AG09309 (cell line): ENCODE measurements at regions not wholly inside any gene's neighbourhood (a gene's known extent, or its start where the extent isn't known, plus 50 kb on each side); places are given as distances from the start of the nearest gene placed in this dataset.
"Not testable (repeated sequence)": the region's sequence is repeated elsewhere in the genome, so short reads cannot be mapped to it uniquely, and the experiment has no call there.

ENCODE experiments used
- DNase-seq: peaks from one replicate; pipeline ENCODE4 v3.0.0-alpha.2; 2010; ENCODE audit warnings: low read depth
- H3K4me3 ChIP-seq: 2 replicates; pipeline ENCODE4 v1.5.1; 2011; ENCODE audit warnings: mild to moderate bottlenecking, low read depth, low read length, moderate library complexity; ENCODE audit not compliant: control insufficient read depth
- TF ChIP-seq, protein P1 (sequence below): IDR thresholded peaks from 2 replicates; pipeline ENCODE4 v1.5.1; 2011; ENCODE audit warnings: mild to moderate bottlenecking, low read depth, low read length, inconsistent platforms; ENCODE audit not compliant: insufficient read depth, control insufficient read depth; ENCODE audit errors: missing control alignments

DNA sequence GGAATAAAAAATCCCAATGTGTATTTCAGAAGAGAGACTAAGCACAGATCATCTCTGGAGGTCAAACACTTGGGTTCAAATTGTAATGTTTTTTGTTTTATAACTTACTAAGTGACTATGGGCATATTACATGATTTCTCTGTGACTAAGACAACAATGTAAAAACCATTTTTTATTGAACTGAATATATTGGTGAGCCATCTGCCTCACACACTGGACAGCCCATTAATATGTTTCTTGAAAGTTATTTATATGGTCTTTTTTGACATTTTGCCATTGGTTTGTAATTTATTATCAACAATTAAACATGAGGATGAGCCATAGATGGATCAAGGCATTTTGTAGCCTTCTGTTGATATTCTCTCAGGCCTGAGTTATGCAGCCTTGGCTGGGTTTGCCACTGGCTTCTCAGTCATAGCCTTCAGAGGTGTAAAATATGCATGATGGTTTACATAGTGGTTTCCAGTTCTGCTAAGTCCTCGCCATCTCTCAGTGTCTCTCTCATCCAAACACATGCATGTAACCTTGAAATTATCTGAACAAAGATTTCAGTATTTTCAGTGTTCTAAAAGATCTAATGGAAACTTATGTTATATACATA is 997.2 kb downstream of the DIPK2A start:
- DNase-seq, result no peak
- TF ChIP-seq, protein P1, sequence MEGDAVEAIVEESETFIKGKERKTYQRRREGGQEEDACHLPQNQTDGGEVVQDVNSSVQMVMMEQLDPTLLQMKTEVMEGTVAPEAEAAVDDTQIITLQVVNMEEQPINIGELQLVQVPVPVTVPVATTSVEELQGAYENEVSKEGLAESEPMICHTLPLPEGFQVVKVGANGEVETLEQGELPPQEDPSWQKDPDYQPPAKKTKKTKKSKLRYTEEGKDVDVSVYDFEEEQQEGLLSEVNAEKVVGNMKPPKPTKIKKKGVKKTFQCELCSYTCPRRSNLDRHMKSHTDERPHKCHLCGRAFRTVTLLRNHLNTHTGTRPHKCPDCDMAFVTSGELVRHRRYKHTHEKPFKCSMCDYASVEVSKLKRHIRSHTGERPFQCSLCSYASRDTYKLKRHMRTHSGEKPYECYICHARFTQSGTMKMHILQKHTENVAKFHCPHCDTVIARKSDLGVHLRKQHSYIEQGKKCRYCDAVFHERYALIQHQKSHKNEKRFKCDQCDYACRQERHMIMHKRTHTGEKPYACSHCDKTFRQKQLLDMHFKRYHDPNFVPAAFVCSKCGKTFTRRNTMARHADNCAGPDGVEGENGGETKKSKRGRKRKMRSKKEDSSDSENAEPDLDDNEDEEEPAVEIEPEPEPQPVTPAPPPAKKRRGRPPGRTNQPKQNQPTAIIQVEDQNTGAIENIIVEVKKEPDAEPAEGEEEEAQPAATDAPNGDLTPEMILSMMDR, result no peak
- no peak overlapping the region for H3K4me3 ChIP-seq

DNA sequence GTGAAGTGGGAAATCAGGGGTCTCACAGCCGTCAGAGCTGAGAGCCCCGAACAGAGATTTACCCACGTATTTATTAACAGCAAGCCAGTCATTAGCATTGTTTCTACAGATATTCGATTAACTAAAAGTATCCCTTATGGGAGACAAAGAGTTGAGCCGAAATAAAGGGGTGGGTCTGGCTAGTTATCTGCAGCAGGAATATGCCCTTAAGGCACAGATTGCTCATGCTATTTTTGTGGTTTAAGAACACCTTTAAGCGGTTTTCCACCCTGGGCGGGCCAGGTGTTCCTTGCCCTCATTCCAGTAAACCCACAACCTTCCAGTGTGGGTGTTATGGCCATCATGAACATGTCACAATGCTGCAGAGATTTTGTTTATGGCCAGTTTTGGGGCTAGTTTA is 1012.9 kb downstream of the DIPK2A start:
- DNase-seq, H3K4me3 ChIP-seq: not testable (repeated sequence)

DNA sequence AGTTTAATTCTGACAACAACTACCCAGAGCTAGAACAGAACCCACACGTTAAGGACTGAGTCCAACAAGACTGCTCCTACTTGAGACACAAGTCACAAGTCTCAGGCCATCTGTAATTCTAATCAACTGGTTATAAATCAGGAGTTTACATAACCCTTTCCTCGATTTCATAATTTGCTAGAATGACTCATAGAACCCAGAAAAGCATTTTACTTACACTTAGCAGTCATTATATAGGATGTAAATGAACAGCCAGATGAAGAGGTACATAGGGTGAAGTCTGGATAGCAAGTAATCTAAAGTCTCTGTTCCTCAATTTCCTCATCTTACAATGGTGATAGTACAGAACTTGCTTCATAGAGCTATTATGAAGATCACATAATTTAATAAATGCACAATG is 1018.2 kb downstream of the DIPK2A start:
- H3K4me3 ChIP-seq, result no peak overlapping the region
- no peak for DNase-seq
- TF ChIP-seq, protein P1, result no peak

- TF ChIP-seq, protein P1, result no peak
- no peak overlapping the region for H3K4me3 ChIP-seq
- no peak for DNase-seq
Measured at GRCh38 chr3:144995856-144996255, 1024.2 kb downstream of the DIPK2A start.

DNA sequence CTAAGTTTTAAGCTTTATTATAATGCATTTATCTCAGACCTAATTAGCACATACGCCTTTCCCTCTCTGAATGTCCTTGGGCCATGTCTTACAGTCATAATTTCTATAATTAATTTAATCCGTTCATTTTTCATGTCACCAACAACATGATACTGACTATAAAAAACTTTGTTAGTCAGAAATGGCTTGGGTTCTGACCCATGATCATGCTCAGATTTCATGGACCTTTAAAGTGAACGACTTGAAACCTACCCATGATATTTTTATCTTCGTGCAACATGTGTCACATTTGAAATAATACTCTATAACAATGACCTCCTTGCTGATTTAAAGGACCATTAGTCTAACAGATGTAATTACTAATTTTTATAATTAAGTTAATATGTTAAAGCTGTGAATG is 1033.8 kb downstream of the DIPK2A start:
- TF ChIP-seq, protein P1, result no peak
- no peak overlapping the region for H3K4me3 ChIP-seq

DNA sequence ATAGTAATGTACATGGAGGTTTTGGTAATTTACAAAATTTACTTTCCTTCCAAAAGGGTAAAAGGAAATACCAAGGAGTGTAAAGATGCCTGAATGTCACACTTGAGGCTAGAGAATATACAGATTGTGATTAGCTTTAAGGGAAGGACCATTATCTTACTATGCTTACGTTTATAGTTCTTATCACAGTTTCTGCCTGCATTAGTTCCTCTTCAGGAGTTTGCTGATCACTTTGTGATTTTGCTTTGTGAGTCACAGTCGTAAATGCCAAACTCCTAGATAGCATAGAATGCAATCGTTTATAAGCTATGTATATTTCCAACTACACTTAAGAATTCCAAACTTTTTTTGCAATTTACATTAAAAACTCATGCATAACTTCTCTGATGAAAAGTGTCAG is 1034.6 kb downstream of the DIPK2A start:
- TF ChIP-seq, protein P1, result no peak
- no peak for DNase-seq
- H3K4me3 ChIP-seq, result no peak overlapping the region

More for the DNA sequence above, 1033.8 kb downstream of the DIPK2A start:
- DNase-seq, result no peak

GRCh38 chr3:145013931-145014330 is 1042.3 kb downstream of the DIPK2A start:
- TF ChIP-seq, protein P1, result no peak
- H3K4me3 ChIP-seq, result no peak overlapping the region
- DNase-seq, result no peak
